H1 (cell line): ENCODE measurements at regions not wholly inside any gene's neighbourhood (a gene's known extent, or its start where the extent isn't known, plus 50 kb on each side); places are given as distances from the start of the nearest gene placed in this dataset.

Source experiments
- CTCF ChIA-PET: fragments of 300-600 bp; sonication (Branson Sonifier 250); formaldehyde crosslinking; loops from one replicate; lab custom pipeline; 2021; ENCODE audit not compliant: partially characterized antibody; lab: Charles Lee
- POLR2A ChIA-PET: fragments of 300-600 bp; sonication (Branson Sonifier 250); formaldehyde crosslinking; loops from one replicate; lab custom pipeline; 2021; ENCODE audit warnings: inconsistent platforms; ENCODE audit not compliant: partially characterized antibody; lab: Charles Lee
- DNase-seq, 2 experiments: peaks; one replicate each; pipeline versions ENCODE4 v3.0.0 to v3.0.0-alpha.2; 2010 to 2022; ENCODE audit warnings: low spot score in 2 of 2, low read depth in 1 of 2, mixed read lengths in 1 of 2
- FAIRE-seq: peaks from 2 replicates; lab custom pipeline; 2011; peaks lifted over from hg19 to GRCh38; lab: Jason Lieb, UNC
- H2AFZ ChIP-seq: 2 replicates; pipeline ENCODE4 v1.8.1; 2012; ENCODE audit warnings: low read length, inconsistent platforms
- H2AK5ac ChIP-seq: 2 replicates; pipeline ENCODE4 v1.6.1; 2013; ENCODE audit warnings: low read depth, low read length
- H2BK120ac ChIP-seq: replicated peaks from 2 replicates; pipeline ENCODE3; 2013; ENCODE audit warnings: low read depth, low read length, inconsistent platforms
- H2BK12ac ChIP-seq: 2 replicates; pipeline ENCODE4 v1.6.1; 2013; ENCODE audit warnings: low read depth, low read length
- H2BK15ac ChIP-seq: 2 replicates; pipeline ENCODE4 v1.6.1; 2013; ENCODE audit warnings: low read length
- H2BK20ac ChIP-seq: 2 replicates; pipeline ENCODE4 v1.6.1; 2013; ENCODE audit warnings: low read length
- H2BK5ac ChIP-seq: 2 replicates; pipeline ENCODE4 v1.6.1; 2013; ENCODE audit warnings: low read depth, low read length
- H3K14ac ChIP-seq: 2 replicates; pipeline ENCODE4 v1.6.1; 2013; ENCODE audit warnings: inconsistent platforms; ENCODE audit not compliant: insufficient read length
- H3K18ac ChIP-seq: 2 replicates; pipeline ENCODE4 v1.6.1; 2013; ENCODE audit warnings: low read length; ENCODE audit errors: extremely low read depth
- H3K23ac ChIP-seq: 2 replicates; pipeline ENCODE4 v1.6.1; 2013; ENCODE audit warnings: inconsistent platforms; ENCODE audit not compliant: insufficient read length
- H3K23me2 ChIP-seq: 2 replicates; pipeline ENCODE4 v1.6.1; 2013; ENCODE audit warnings: low read depth, low read length
- H3K27ac ChIP-seq: 2 replicates; pipeline ENCODE4 v1.6.1; 2011; ENCODE audit warnings: low read depth, low read length, inconsistent platforms
- H3K27me3 ChIP-seq, 4 experiments: replicated peaks in 1 of 4; 1 replicate in 1 of 4; 2 replicates in 3 of 4; pipeline versions ENCODE4 v1.6.1 to v1.8.1; 2011 to 2013; ENCODE audit warnings: low read length in 3 of 4, mild to moderate bottlenecking in 3 of 4, inconsistent platforms in 2 of 4, mixed read lengths in 2 of 4, moderate library complexity in 1 of 4; ENCODE audit not compliant: control insufficient read depth in 3 of 4, insufficient read depth in 3 of 4; ENCODE audit errors: extremely low read depth in 1 of 4
- H3K36me3 ChIP-seq, 4 experiments: 2 replicates each; pipeline versions ENCODE4 v1.6.1 to v1.8.1; 2011 to 2013; ENCODE audit warnings: mild to moderate bottlenecking in 4 of 4, low read length in 3 of 4, moderate library complexity in 2 of 4, control low read depth in 1 of 4, inconsistent platforms in 1 of 4; ENCODE audit not compliant: insufficient read depth in 4 of 4, control insufficient read depth in 2 of 4
- H3K4ac ChIP-seq: replicated peaks from 2 replicates; pipeline ENCODE3; 2013; ENCODE audit warnings: low read length, low read depth, mixed read lengths, inconsistent platforms; ENCODE audit not compliant: insufficient read length
- H3K4me1 ChIP-seq, 4 experiments: replicated peaks in 1 of 4; 1 replicate in 1 of 4; 2 replicates in 3 of 4; pipeline versions ENCODE4 v1.6.1 to v1.8.1; 2011 to 2013; ENCODE audit warnings: low read length in 3 of 4, inconsistent platforms in 2 of 4, mixed read lengths in 1 of 4; ENCODE audit not compliant: insufficient read depth in 4 of 4, control insufficient read depth in 3 of 4
- H3K4me2 ChIP-seq, 2 experiments: 2 replicates each; pipeline versions ENCODE4 v1.6.1 to v1.8.1; 2011 to 2013; ENCODE audit warnings: low read depth in 2 of 2, low read length in 2 of 2, control low read depth in 1 of 2, inconsistent platforms in 1 of 2, mild to moderate bottlenecking in 1 of 2; ENCODE audit not compliant: insufficient read depth in 1 of 2
- H3K4me3 ChIP-seq, 4 experiments: fragments of 200-600, 300-600 bp in 1 of 4; sonication (generic), shearing (Covaris generic), sonication (Bioruptor Twin) in 1 of 4; 2 replicates each; pipeline versions ENCODE4 v1.5.1 to v1.8.1; 2011 to 2016; ENCODE audit warnings: low read length in 4 of 4, low read depth in 3 of 4, control low read depth in 2 of 4, inconsistent platforms in 2 of 4, mild to moderate bottlenecking in 2 of 4, mixed read lengths in 1 of 4, moderate library complexity in 1 of 4; ENCODE audit not compliant: insufficient read depth in 2 of 4; ENCODE audit errors: extremely low read depth in 1 of 4
- H3K56ac ChIP-seq: replicated peaks from 2 replicates; pipeline ENCODE3; 2013; ENCODE audit warnings: low read depth, mild to moderate bottlenecking, mixed read lengths, low read length, inconsistent platforms; ENCODE audit not compliant: insufficient read length
- H3K79me1 ChIP-seq: 2 replicates; pipeline ENCODE4 v1.6.1; 2013; ENCODE audit warnings: low read depth, low read length, control low read depth
- H3K79me2 ChIP-seq, 2 experiments: 2 replicates each; pipeline versions ENCODE4 v1.6.1 to v1.8.1; 2012 to 2013; ENCODE audit warnings: low read length in 2 of 2, mild to moderate bottlenecking in 2 of 2, inconsistent platforms in 1 of 2; ENCODE audit not compliant: insufficient read depth in 2 of 2, control insufficient read depth in 1 of 2
- H3K9ac ChIP-seq, 4 experiments: replicated peaks in 1 of 4; 1 replicate in 1 of 4; 2 replicates in 3 of 4; pipeline versions ENCODE4 v1.6.1 to v1.8.1; 2011 to 2013; ENCODE audit warnings: low read depth in 3 of 4, low read length in 3 of 4, control low read depth in 2 of 4, mild to moderate bottlenecking in 2 of 4, moderate library complexity in 2 of 4, inconsistent platforms in 1 of 4; ENCODE audit errors: extremely low read depth in 1 of 4
- H3K9me3 ChIP-seq, 2 experiments: 2 replicates each; pipeline versions ENCODE4 v1.6.1 to v1.8.1; 2012 to 2013; ENCODE audit warnings: mild to moderate bottlenecking in 2 of 2, moderate library complexity in 2 of 2, control low read depth in 1 of 2, inconsistent platforms in 1 of 2, low read depth in 1 of 2, low read length in 1 of 2, mixed read lengths in 1 of 2; ENCODE audit not compliant: insufficient read depth in 2 of 2
- H4K20me1 ChIP-seq, 2 experiments: replicated peaks in 1 of 2; 2 replicates each; pipeline versions ENCODE3 to v1.8.1; 2011 to 2013; ENCODE audit warnings: inconsistent platforms in 2 of 2, low read length in 2 of 2, mild to moderate bottlenecking in 1 of 2; ENCODE audit not compliant: insufficient read depth in 2 of 2, control insufficient read depth in 1 of 2
- H4K5ac ChIP-seq: 2 replicates; pipeline ENCODE4 v1.6.1; 2013; ENCODE audit warnings: low read length, low read depth, mixed read lengths, inconsistent platforms; ENCODE audit not compliant: insufficient read length
- H4K8ac ChIP-seq: 2 replicates; pipeline ENCODE4 v1.8.0; 2013; ENCODE audit warnings: mild to moderate bottlenecking, moderate library complexity, low read length, inconsistent platforms; ENCODE audit not compliant: insufficient read depth; ENCODE audit errors: extremely low read depth
- H4K91ac ChIP-seq: replicated peaks from 2 replicates; pipeline ENCODE3; 2013; ENCODE audit warnings: low read length, mixed read lengths, inconsistent platforms; ENCODE audit not compliant: insufficient read length
- ASH2L ChIP-seq: fragments of 200-600, 300-600 bp; sonication (generic); IDR thresholded peaks from one replicate; pipeline ENCODE4 v1.7.1; 2017; ENCODE audit warnings: low read length
- NANOG ChIP-seq: IDR thresholded peaks from 2 replicates; pipeline ENCODE4 v1.6.1; 2011; ENCODE audit warnings: low read length, low read depth, mild to moderate bottlenecking, inconsistent platforms; ENCODE audit not compliant: insufficient read depth, poor library complexity, severe bottlenecking
- RAD21 ChIP-seq, 2 experiments: IDR thresholded peaks in 1 of 2; conservative IDR thresholded peaks in 1 of 2; 2 replicates each; pipeline ENCODE4 v1.6.1; 2011; ENCODE audit warnings: low read depth in 2 of 2, low read length in 2 of 2, improper control_type of control experiment in 1 of 2, inconsistent platforms in 1 of 2, mild to moderate bottlenecking in 1 of 2, moderate library complexity in 1 of 2
- RFX5 ChIP-seq: IDR thresholded peaks from 2 replicates; pipeline ENCODE4 v1.6.1; 2011; ENCODE audit warnings: low read depth, low read length, improper control_type of control experiment, borderline replicate concordance
- TBP ChIP-seq: IDR thresholded peaks from 2 replicates; pipeline ENCODE4 v1.6.1; 2011; ENCODE audit warnings: low read depth, low read length, improper control_type of control experiment
- WGBS, 2 experiments: shearing (Covaris generic) in 1 of 2; methylation state at CpG; one replicate each; pipeline versions ENCODE4 v1.1.6 to v1.1.7; 2013 to 2015; ENCODE audit warnings: low lambda C conversion rate in 2 of 2, mixed read lengths in 2 of 2, inconsistent platforms in 1 of 2, low coverage in 1 of 2, missing lambda C conversion rate in 1 of 2; ENCODE audit not compliant: insufficient replicate concordance in 2 of 2, insufficient coverage in 1 of 2, insufficient read length in 1 of 2; ENCODE audit errors: extremely low coverage in 1 of 2, missing lambda C conversion rate in 1 of 2; 5-methylcytosine and 5-hydroxymethylcytosine counted together

GRCh38 chr6:45746046-45746445, 269.6 kb downstream of the CLIC5 start:
- TF ChIP-seq ASH2L (no peak), RFX5 (no peak), TBP (no peak), NANOG (no peak), RAD21 (IDR thresholded peaks at IDR 0.05 in 1 of 2, conservative IDR thresholded peaks at IDR 0.05 in 1 of 2; ENCODE audit: low read depth in 2 of 2, low read length in 2 of 2) (no peak)
- H2BK5ac ChIP-seq = no peak overlapping the region
- no peak overlapping the region for H3K4me3 ChIP-seq
- no peaks in the 10 kb centered on the region for H3K27me3 ChIP-seq
- peaks cover 0 to 8% of the 10 kb centered on the region in 2 experiments; a peak in 2 of 4 replicates for H3K9me3 ChIP-seq
- H3K56ac ChIP-seq = no peak overlapping the region
- H3K79me2 ChIP-seq = no peaks in the 10 kb centered on the region
- no peak overlapping the region for H3K9ac ChIP-seq
- ChIA-PET POLR2A (no interaction called here), CTCF (interaction anchor here (0.6 kb wide), 1 partner anchor 13 kb away, joined by 4 read pairs; no protein-coding TSS in a partner anchor)
- no peaks in the 10 kb centered on the region for H3K79me1 ChIP-seq
- no peak overlapping the region for H2BK120ac ChIP-seq
- H4K8ac ChIP-seq = no peak overlapping the region
- H2AK5ac ChIP-seq = no peak overlapping the region
- H3K27ac ChIP-seq = no peak overlapping the region
- no peaks in the 10 kb centered on the region for H4K20me1 ChIP-seq
- no peak overlapping the region for H2AFZ ChIP-seq
- no peak overlapping the region for H3K18ac ChIP-seq
- no peak overlapping the region for H2BK20ac ChIP-seq
- no peak overlapping the region for H3K14ac ChIP-seq
- H4K91ac ChIP-seq = no peak overlapping the region
- H3K36me3 ChIP-seq = no peaks in the 10 kb centered on the region
- no peak for DNase-seq
- no peak overlapping the region for H3K4me2 ChIP-seq
- H4K5ac ChIP-seq = no peak overlapping the region
- H2BK12ac ChIP-seq = no peak overlapping the region
- no peak overlapping the region for H2BK15ac ChIP-seq
- H3K23me2 ChIP-seq = no peaks in the 10 kb centered on the region
- FAIRE-seq = no peak
- no peak overlapping the region for H3K4ac ChIP-seq
- 91% methylated on average over 5 of the region's 5 CpGs; no CpG with 5 or more reads in 1 of the 2 experiments for WGBS, 2 experiments
- no peak overlapping the region for H3K23ac ChIP-seq
- no peaks in the 10 kb centered on the region for H3K4me1 ChIP-seq
